Lower leg skin (tissue), 3 donors: ENCODE measurements at regions not wholly inside any gene's neighbourhood (a gene's known extent, or its start where the extent isn't known, plus 50 kb on each side); places are given as distances from the start of the nearest gene placed in this dataset.

ENCODE experiments used
- CTCF ChIP-seq, 3 donors: fragments of 450-650 bp; IDR thresholded peaks; one replicate each; pipeline ENCODE4 v1.5.1; 2016; ENCODE audit warnings: antibody characterized with exemption in 3 of 3, mild to moderate bottlenecking in 3 of 3, moderate library complexity in 2 of 3
- POLR2A ChIP-seq, 2 donors: fragments of 450-650 bp; IDR thresholded peaks; one replicate each; pipeline ENCODE4 v1.6.1; 2016 to 2017; ENCODE audit warnings: antibody characterized with exemption in 2 of 2, mild to moderate bottlenecking in 1 of 2, moderate library complexity in 1 of 2

- TF ChIP-seq POLR2A (IDR thresholded peaks at IDR 0.05) (no peak), CTCF (IDR thresholded peaks at IDR 0.05) (no peak)
Observed at GRCh38 chr12:84706374-84706773, 206.2 kb downstream of the SLC6A15 start.
